ENCODE measurements at regions not wholly inside any gene's neighbourhood (a gene's known extent, or its start where the extent isn't known, plus 50 kb on each side); places are given as distances from the start of the nearest gene placed in this dataset.

DNA sequence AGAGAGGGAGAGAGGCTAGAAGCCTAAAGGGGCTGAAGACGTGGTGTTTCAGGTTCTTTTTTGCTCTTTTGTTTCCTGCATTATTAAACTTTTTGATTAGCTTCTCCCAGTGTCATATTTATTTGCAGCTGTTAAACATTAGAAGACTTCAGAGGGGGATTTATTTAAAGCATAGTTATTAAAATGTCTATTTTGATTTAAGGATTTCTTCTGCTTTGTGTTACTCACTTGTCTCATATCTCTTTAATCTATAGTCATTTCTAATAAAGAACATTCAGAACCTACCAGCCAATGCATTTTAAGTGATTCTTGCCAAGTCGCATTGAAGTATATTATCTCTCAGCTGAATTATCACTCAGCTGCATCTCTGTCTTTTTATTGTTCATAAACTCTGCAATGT, 152.0 kb upstream of the DYRK2 start:
- no peak for DNase-seq (ENCODE audit: low spot score)

DNA sequence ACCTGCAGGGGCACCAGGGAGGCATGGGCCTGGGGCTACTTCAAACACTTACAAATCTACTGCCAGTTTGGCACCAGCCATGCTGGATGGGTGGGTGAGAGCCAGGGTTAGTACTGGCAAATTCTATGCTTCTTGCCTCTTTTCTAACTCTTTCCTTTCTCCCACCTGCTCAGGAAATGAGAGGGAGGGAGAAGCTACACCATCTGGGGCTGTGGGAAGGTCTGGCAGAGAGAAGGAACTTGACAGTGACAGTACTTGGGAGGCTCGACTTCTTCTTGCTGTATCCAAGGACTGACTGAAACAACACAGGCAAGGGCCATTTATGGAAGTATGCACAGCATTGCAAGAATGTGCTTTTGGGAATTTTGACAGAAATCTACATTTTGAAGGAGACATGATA, 149.6 kb upstream of the DYRK2 start:
- no peak for DNase-seq (ENCODE audit: low spot score)

DNA sequence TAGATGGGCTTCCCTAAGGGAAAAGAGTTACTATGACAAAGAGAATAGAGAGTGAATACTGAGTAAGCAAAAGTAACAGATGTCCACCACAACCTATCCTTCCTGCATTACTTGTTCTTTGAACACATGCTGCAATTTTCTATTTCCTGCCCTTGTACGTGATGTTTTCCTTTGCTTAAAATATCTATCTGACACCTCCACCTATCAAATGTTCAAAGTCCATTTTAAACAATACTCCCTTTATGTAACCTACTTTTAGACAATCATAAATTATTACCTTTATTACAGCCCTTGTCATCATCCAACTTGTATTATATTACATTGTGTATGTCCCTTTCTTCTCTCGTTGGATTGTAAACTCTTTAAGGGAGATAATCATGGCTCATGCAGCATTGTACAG, 147.2 kb upstream of the DYRK2 start:
- DNase-seq (ENCODE audit: low spot score), result no peak

DNA sequence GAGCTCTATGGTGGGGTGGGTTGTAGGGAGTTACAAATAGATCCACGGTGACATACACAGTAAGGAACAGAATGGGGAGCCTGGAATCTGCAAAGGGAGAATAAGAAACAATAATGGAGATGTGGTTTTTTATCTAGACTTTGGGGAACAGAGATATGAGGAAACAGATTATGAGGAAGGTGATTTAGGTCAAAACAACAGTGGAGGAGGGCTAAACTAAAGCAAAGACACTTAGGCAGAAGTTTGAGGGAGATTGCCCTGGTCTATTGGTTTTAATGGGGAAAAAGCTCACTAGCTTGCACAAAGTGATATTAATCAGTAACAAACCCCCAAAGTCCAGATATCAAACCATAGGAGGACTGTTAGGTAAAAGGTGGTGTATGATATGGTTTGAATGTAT, 144.5 kb upstream of the DYRK2 start:
- DNase-seq (ENCODE audit: low spot score), result no peak

DNA sequence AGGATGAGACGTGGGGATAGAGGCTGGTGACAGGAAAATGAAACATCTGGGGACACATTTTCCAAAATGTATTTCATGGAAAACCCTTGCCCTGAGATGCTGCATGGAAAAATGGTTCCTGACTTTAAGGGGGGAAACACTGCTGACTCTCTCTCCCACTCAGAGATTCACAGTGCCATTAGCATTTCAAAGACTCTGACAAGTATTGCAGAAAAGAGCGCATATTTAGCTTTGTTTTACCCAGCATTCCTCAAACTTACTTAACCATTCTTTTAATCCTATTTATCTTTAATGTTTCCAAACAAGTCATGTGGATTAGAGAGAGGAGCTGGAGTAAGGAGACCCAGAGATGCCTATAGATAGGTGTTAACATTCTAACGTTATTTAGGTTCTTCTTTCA, 141.8 kb upstream of the DYRK2 start:
- DNase-seq (ENCODE audit: low spot score), result no peak

DNA sequence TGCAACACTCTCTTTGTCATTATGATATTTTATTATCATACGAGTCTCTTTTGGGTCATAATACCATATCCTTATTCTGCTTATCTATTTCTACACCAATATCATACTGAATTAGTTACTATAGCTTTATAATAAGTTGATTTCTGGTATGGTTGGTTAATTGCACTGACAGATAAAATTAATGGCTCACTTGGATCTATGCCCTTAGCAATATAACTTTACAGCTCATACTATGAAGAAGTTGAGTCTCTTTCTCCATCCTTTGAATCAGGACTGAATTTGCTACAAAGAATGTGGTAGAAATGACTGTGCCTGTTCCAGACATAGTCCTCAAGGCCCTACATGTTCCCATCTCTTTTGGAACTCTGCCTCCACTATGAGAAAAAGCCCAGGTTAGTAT, 139.7 kb upstream of the DYRK2 start:
- no peak for DNase-seq (ENCODE audit: low spot score)

DNA sequence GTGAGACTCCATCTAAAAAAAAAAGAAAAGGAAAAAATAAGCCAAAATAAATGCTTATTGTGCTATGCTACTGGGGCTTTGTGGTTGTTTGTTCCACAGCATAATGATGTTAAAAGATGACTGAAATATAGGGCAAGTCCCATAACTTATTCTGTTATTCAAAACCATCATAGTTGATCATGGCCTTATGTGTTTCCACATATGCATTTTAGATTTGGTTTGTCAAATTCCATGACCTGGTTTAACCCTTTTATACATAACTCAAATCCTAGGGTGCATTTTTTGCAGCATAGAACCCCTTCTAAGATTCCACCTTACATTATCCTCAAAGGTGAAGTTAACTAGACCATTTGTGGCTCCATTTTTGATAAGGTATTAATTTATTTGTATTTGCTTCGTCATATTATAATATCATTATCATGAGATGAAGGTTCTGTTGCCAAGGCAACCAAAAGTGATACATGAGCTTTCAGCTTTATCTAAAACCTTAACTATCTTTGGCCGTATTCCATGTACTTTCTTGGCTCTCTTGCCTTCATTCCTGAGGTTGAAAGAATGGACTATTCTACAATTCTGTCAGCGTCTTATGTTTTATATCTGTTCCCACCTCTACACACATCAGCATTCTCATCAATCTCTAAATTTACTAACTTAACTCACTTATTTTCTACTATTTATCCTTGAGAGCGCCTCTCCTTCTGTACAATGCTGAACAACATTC, 138.7 kb upstream of the DYRK2 start:
- DNase-seq (ENCODE audit: low spot score), result no peak

DNA sequence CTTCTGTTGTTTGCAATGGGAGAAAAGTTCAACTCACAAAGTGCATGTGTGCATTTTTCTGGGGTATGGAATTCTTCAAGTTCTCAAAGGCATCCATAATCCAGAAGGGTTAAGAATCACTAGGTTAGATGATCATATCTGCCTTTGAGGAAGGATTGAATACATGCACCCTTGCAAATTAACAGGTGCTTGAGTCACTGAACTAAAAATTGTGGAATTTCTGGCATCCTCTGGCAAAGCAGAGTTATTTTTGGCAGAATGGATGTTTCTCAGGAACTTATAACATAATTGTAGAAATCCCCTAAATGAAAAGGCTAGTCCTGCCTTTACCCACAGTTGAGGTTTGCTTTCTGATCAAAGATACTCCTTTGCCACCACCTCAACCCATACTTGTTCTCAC, 136.5 kb upstream of the DYRK2 start:
- no peak for DNase-seq (ENCODE audit: low spot score)

DNA sequence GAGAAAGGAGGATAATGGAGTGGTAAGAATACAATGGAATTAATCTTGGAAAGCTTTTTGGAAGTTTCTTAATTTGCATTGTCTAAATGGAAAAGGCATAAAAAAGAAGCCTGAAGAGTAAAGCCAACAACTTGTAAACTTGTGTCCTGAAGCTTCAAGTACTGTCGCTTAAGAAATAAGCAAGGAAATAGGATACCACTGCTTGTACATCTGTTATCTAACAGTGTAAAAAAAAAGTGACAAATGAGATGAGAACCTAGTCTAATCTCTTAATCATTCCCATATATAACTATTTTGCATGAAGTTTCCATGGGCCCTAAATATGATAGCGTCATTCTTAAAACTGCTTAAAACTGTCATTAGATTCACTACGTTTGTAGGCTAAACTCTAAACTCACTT, 134.0 kb upstream of the DYRK2 start:
- no peak for DNase-seq (ENCODE audit: low spot score)

DNA sequence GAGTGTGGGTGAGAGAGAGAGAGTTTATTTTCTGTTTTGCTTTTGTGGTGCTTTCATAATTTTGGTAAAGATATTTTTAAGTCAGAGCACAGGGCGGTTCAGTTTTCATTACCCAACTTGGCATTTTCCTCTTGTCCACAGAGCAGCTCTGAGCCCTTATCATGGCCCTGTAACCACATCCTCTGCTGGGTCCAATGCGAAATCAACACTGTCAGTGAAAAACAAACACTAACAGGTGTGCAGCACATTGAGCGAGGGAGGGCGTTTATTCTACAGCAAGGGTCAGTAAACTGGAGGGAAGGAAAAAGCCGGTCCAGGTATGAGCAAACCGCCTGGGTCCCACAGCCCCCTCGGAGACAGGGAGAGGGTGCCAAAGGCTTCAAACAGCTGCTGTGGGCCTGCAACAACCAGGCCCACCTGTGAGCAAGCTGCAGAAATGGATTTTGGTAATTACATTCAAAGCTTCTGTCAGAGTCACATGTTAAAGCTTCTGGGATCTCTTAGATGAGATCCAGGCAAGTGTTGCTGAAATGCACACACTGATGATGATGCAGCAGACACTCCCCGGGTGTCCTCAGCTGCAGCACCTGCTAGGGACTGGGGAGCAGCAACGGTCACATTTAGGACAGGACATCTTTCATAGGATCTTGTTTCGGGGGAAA, 132.7 kb upstream of the DYRK2 start:
- peak; percentile 2 for DNase-seq (ENCODE audit: low spot score)

DNA sequence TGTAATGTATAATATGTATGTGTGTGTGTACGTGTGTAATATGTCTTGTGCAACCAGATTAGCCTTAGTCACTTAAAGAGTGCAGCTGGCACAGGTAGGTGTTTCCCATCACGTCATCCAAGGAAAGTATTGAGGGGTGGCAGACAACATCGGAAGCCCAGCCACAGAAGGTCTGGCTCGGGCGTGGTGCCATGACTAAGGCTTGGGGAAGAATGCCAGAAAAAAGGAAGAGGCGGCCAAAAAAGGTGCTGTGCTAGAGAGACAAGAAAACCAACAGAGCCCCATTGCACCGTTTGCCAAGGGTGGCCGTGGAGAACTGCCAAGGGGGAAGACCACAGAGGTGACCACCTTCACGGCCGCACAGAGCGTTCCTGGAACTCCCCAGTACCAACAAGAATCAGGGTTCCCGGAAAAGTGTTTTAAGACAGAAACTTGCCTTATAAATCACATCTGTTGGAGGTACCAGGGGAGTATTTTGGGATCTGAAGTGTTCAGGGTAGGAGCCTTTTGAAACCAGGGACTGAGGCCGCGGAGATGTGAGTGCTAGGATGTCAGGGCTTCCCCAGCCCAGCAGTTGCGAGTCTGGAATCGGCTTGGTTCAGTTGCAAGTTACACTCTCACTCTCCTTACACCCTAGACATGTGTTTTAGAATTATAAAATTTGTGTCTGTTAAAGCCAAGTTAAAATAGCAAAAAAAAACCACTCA, 131.2 kb upstream of the DYRK2 start:
- no peak for DNase-seq (ENCODE audit: low spot score)

DNA sequence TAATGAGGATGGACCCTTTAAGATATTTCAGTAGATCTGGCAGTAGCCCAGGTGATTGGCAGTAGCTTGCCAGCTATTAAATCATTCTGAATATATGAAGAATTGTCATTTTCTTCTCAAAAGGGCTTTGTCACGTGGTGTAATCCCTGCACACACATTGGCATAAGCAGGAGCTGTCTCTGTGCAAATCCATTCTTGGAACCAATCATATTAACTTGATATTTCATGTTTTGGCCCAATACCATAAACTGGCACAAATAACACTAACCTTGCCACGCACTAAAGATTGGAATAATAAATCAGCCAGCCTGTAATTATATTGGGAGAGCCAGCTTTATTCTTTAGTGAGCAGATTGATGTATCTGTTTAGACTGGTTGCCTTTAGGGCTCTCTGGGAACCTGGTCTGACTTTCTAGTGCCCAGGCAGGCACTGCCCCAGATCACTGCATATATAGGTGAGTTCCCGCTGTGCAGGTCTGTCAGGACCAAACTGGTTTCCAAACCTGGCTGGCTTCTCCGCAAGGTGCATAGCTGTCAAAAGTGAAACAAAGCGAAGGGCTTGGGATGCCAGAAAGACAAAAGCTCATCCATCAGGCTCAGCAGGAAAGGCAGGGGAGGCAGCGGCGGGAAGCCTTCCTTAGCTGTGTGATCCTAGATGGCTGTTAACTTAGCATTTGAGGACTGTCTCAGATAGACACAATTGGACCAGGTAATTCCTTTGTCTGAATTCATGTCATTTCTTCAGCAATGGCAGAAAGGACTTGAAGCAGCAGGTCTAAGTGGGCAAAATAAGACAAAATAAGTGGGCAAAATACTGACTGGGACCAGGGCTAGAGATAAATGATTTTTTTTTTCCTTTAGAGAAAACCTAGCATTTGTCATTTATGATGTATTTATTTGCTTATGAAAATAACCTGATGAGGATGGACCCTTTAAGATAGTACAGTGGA, 128.8 kb upstream of the DYRK2 start:
- no peak for DNase-seq (ENCODE audit: low spot score)

DNA sequence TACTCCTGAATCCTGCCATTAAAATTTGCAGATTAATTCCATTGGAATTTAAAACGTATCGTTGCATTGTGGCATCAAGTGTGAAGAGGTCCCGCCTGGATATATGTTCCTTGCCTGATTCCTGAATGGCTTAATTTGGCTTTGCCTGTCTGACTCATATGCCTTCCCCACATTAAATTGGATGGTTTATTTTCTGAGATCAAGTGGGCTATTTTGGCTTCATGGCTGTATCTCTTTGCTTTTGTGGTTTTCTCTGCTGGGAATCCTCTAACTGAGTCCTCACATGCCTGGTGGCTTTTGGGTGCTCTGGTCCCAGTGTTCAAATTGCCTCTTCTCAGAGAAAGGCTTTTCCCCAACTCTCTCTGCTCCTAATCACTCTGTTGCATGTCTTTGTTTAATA, 127.9 kb upstream of the DYRK2 start:
- no peak for DNase-seq (ENCODE audit: low spot score)

DNA sequence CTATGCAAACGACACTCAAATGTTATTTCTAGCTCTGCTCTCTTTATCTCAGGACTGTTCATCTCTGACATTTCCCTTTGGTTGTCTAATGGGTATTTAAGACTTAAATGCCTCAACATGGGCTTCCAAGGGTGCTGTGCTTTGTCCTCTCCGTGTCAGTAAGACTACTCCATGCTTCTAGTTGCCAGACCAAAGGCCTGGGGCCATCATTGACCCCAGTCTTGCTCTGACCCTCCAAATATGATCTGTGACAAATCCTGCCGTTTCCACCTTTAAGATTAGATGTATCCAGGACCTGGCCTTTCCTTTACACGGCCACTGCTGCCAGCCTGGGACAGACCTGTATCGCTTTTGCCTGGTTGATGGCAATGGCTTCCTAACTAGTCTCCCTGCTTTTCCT, 126.3 kb upstream of the DYRK2 start:
- no peak for DNase-seq (ENCODE audit: low spot score)

DNA sequence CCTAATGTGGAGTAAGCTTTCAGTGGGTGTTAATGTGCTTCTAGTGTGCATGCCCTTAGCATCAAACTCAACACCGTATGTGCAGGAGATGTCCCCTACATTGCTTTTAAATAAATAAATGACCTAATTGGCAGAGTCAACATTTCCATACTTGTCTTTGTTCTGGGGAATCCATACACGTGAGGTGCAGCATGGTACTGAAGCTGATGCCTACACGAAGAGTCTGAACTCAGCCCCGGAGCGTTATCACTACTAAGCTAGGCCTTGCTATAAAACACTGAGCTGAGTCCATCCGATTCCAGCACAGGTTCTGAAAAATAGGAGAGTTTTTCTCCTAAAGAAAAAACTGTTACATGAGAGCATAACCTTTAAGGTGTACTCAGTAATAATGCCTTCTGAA, 125.0 kb upstream of the DYRK2 start:
- no peak for DNase-seq (ENCODE audit: low spot score)

DNA sequence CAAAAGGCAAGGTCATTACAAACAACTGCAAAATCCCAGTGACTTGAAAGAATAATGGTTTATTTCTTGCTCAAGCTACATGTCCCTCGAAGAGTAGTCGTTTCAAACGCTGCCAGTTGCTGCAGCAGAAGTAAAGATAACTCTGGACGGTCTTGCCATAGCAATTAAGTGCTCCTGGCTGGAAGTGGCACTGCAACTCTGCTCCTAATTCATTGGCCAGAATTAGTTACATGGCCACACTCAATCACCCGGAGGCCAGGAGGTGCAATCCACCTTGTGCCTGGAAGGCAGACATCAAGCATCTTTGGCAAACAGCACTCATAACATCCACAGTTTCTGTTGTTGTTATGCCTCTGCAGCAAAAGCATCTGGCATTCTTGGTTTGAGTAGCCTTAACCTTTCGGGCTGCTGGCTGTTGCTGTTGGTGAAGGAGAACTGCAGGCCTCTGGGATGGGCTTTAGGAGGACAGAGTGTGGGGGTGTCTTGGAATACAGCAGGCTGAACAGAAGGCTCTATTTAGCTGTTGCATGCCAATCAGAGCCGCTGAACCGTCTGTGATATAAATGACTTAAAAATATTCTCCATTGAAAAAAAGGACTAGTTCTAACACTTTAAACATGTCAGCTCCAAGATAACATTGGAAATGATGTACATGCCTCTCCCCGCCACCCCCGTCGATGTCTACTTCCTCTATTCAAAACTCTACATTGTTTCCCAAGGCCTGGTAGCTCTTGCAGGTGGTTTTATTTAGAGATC, 123.5 kb upstream of the DYRK2 start:
- no peak for DNase-seq (ENCODE audit: low spot score)

DNA sequence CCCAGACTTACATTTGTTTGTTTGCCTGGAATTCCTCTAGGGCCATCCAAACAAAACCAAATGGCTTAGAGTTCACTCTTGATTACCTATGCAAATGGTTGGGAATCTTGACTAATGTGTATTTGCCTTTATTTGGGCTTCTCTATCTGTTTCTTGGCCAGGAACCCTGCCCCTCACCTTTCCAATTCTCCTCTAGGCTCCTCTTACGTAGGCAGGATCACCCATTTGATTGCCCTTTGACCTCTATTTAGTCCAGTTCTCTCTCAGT, 123.0 kb upstream of the DYRK2 start:
- DNase-seq (ENCODE audit: low spot score), result no peak

DNA sequence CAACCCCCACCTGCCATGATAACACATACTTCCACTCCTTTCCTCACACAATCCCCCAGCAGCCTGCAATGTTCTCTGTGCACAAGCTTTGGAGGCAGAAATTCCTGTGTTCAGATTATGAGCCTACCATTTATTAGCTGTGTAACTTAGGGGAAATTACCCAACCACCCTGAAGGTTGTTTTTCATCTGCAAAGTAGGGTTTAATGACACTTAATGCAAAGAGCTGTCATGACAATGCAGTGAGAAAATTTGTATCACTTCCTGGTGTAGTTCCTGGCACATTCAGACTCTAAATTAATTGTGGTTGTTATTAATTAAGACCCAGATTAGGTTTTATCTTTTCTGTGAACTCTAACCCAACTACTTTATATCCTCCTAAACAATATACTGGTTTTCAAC, 122.4 kb upstream of the DYRK2 start:
- DNase-seq (ENCODE audit: low spot score), result no peak

DNA sequence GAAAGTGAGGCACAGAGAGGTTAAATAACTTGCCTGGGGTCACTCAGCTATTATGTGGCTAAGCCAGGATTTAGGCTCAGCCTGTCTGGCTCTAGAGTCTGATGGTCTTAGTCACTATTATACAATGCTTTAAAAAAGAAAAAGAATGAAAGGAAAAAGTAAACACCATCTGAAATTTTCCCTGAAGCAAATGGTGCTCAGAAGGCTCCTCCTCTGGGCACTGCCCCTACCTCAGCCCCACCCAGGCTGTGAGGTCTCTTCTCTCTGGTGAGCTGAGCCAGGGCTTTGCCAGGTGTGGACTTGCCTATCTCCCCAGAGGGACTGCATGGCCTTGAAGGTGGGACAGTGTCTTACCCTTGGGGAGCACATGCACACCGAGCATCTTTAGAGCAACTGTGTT, 117.5 kb upstream of the DYRK2 start:
- no peak for DNase-seq (ENCODE audit: low spot score)

DNA sequence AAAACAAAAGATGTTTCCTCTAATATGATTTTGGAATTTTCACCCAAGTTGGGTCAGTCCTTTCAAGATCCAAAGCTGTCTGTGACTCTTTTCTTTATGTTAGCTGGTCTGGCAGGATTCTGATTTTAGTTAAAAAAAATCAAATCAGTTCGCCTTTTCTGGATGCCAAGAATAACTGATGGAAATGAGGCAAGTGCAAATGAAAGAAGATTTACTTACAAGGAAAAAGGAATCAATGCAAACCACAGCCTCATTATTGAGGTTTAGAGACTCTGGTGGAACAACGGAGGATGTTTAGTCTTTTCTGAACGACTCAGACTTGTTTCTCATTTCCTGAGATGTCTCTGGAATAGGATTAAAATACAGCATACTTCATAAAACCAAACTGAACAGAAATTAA, 117.0 kb upstream of the DYRK2 start:
- DNase-seq (ENCODE audit: low spot score), result no peak

DNA sequence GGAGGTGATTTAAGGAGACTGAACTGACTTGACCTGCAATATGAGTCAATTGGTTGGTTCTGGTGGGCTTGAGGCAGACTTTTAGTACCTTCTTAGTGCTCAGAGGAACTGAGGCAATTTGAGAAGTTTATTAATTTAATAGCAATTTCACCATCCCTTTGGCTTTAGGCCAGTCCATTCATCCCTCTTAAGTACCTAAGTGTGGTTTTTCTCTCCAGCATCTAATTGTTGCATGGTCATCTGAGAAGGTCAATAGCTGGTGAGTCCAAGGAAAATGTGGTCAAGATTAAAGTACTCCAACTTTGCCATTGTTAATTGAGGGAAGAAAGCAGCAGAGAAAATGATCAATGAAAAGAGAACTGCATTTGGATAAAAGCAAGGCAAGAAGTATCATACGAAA, 115.4 kb upstream of the DYRK2 start:
- DNase-seq (ENCODE audit: low spot score), result no peak

DNA sequence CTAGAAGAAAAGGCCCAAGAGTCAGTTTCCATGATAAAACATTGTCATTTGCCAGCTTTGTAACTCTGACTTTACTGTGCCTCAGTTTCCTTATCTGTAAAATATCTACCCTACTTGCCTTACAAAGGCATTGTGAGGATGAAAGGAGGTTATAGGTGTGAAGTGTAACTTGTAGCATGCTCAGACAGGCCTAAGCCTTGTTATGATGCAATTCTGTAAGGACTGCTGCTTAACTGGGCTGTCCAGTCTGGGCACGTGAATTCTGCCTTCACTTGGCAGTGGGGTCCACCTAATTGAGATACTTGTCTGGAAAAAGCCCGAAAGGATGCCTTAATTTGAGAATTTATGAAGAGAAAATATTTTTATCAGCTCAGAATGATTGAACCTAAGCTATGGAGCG, 114.5 kb upstream of the DYRK2 start:
- no peak for DNase-seq (ENCODE audit: low spot score)

Measured in activated CD4-positive, alpha-beta T cell treated with anti-CD3 and anti-CD28 coated beads, Interleukin-2, Interleukin-4, amounts not matched to agents 100 ng/mL and 50 ng/mL, durations not matched to agents 16 hours and 8 hours (primary cell).